HG03045 (cell line): ENCODE measurements at regions not wholly inside any gene's neighbourhood (a gene's known extent, or its start where the extent isn't known, plus 50 kb on each side); places are given as distances from the start of the nearest gene placed in this dataset.

Experiments
- ATAC-seq: cut with Tn5 transposase; IDR thresholded peaks from one replicate; pipeline ENCODE4 v1.9.1; 2021; ENCODE audit warnings: mild to moderate bottlenecking, moderate library complexity; ENCODE audit not compliant: unreplicated experiment

DNA sequence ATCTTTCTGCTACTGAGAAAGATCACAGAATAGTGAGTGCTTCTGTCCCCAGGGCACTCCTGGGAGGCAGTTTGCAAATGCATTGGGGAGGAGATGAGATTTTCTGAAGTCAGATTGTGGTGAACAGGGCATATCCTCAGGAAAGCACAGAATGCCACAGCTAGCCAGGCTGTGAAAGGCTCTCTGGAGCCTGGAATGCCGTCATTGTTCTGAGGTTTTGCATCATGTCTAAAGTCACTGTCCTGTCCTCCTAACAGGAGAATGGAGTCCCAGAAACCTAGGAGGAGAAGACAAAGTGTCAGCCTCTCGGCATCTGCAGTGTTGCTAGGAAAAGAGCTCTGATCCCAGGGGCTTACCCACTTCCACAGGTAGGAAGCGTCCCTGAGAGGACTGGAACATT is 69.2 kb upstream of the IGFBP3 start:
- no peak for ATAC-seq

DNA sequence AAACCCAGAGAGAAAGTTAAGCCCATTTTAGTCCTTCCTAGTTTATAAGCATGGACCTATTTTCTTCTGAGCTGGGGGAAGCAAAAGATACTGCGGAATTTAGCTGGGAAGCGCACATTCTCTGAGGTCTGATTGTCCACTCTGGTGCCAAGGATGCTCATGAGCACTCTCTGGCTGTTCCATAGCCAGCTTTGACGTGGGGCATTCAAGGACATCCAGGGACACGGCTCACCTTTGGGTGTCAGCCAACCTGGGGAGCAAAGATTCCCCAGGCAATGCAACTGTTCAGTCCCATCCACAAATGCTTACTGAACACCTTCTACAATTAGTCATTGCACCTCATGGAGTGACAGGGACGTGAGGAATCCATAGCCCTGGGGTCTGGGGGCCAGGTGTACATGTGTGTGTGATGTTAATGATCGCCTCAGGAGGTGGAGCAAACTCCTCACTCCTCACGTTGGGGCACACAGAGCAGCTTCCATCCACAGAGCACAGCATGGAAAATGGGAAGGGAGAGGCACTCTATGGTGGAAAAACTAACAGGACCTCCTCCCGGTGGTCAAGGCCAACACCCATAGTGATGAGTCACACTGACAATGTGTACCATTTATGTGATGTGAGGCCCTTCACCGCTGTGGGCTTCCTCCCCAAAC is 67.5 kb upstream of the IGFBP3 start:
- ATAC-seq, result no peak

DNA sequence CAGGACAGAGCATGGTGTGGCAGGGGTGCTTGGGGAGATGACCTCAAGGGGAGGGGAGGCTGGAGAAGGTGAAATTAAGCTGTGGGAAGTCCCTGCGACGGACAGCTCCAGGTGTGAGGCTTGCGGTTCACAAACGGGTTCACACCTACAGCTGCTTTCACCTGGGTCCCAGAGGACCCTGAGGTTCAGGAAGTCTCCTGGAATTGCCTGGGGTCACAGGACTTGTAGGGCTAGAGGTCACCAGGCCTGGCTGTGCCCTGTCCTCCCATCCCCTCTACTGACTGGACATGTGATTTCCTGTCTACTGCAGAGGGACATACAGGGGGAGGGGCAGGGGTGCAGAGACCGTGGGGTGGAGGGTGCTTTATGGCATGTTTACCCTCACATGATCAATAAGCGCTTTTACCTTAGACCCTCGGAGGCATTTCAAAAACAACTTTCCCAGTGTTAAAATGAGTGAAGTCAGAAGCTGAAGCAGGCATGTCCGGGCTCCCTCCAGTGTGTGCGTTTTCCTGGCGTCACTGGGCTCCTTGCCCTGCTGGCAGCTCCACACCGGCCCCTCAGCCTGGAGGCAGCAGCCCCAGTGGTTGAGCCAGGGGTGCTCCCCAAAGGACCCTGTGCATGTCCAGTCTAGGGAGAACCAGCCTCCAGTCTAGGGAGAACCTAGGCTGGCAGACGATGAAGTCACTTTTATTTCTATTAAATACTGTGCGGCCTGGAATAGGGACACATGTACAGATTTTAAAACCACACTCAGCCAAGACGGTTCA is 66.6 kb upstream of the IGFBP3 start:
- no peak for ATAC-seq

DNA sequence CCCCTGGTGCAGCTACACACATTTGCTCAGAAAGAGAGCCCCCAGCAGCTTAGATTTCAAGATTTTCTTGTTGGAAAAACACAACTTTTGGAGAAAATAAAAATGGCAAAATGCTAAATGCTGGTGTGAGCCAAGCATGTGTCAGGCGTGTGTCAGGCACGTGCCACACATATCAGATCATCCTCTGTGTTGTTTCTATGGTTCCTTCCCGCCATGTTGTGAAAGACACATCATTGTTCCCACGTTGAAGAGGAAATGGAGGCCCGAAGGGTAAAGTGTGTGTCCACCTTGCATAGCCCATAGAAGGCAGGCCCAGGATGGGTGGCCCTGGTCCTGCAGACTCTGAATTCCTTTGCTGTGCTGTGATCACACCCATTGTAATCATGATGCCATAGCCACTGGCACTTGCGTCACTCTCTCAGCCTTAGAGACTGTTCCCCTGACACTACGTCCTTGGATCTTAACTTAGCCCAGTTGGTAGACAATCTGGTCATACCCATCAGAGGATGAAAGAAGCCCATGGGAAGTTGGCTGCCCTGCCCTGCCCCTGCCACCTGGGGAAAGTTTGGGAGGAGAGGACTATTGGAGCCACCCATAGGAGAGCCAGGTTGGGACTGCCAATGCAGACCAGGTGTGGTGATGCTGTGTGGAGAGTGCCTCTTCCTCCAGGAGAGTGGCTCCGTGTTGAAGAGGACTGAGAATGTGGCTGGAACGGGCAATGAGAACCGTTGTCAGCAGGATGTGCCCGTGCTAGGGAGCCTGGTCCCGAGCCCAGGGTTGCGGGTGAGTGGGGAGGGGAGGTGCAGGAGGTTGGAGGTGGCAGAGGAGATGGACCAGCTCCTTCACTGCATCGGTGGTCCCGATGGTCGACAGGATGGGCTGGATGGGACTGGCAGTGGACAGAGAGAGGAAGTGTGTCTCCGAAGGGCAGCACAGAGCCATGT is 65.6 kb upstream of the IGFBP3 start:
- no peak for ATAC-seq

DNA sequence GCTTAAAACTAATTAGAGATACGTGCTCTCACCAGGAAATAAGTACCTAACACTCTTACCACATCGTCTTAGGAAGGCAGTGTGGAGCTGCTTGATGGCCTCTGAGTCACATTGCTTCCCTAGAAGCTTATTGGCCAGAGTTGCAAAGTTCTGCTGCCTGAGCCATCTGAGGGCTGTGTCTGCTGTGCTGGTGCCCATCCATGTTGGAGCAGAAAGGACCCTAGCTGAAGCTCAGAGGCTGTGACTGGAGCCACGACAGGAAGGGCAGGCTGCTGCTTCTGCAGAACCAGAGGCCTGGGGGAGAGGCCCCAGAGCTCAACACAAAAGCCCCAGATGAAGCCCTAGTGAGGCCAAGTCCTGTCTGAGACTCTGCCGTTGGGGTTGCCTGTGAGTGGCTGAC is 64.8 kb upstream of the IGFBP3 start:
- no peak for ATAC-seq

DNA sequence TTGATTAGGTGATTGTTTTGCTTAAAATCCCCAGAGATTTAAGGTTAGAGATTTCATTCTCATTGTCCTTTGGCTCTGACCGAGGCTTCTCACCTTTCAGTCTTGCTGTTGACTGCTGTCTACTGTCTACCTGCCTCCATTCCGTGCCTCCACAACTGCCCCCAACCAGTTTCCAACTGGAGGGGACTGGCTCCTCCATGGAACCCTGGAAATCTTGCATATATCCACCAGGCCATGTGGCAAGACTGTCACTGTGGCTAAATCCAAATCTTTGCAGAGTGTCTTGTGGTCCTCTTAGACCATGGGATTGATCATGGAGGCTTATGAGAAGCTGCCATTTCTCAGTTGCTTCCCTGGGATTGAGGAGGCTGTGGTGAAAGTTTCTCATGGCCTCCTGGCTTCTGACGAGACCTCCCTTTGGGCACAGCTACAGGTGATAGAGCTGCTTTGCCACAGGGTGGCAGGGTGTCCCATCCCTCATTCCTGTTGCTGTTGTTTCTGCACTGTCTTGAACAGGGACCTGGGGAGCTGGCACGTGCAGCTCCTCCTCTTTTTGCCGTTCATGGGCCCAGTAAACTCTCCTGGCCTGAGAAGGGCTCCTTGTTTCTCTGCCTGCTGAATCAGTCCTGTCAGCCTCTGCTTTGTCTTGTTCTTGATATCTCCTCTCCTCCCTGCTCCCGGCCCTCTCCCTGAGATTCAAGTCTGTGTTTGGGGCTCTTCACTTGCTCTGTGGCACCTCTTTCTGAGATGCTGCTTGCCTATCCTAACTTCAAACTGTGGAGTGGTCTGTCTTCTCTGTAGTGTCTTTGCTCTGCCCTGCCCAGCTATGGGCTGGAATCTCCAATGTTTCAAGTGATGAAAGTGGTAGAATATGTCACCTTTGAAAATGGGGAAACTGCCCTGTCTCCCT is 63.6 kb upstream of the IGFBP3 start:
- no peak for ATAC-seq

DNA sequence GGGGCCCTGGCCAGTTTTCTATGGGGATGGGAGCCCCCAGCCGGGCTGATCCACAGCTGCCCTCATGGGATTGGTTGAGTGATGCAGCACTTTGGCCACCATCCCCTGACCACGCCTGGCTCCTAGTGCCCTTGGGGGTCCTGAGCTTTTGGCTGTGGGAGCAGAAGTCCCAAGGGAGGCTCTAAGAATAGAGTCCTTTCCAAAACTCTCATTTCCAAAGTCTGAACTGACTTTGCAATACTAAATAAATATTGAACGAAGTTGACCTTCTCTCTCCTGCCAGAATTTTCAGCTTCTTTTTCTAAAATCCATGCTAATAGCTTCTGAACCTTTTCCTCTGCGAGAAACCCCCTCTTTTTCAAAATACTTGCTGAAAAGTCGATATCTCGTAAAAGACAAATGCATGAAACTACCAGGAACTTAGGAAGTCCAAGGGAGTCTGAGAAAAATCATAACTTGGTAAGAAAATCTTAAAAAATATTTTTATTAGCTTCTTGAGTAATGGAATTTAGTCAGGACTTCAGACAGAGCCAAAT is 62.7 kb upstream of the IGFBP3 start:
- no peak for ATAC-seq

DNA sequence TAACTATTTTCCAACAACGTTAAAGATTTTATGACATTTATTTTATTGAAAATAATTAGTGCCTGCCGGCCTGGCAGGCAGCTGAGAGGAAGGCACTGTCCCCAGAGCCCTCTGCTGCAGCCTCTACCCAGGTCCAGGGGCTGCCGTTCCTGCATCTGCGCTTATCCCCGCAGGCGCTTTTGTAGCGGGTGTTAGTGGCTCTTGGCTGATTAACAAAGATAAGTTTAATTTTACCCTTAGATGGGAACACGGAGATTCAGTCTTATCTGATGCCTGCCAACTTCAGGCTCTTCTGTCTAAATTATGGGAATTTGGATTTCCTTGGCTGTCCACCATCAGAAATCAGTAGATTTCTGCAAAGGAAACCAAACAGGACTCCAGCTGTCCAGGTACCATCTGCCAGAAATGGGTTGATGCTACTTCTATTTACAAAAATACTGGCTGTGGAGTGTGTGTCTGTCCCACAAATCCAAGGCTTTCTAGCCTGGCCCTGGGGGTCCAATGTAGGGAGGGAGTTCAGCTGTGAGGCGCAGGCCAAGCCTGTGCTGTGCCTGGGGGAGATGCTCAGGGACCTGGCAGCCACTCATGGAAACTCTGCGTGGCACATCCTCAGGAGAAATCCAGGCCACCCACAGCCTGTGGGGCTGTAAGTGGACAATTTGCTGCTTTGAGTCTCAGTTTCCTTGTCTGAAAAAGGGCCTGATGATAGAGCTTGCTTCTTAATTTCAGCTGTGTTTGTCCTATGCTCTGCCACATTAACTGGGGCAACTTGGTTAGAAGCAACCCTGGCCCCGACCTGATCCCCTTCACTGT is 62.0 kb upstream of the IGFBP3 start:
- ATAC-seq, result no peak

DNA sequence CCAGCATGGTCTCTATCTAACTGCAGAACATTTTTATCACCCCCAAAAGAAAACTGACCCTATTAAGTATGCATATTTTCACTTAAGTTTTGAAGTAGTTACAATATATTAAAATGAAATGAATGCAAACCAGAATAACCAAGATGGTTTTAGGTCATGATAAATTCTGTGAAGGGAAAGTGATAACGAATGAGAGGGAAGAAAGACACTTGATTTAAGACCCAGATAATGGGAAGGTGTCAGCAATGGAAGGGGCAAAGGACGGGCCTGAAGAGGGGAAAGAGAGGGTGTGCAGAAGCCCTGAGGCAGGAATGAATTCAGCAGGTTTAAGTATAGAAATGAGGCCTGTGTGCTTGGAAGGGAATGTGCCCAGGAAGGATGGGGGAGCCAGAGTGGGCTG is 61.1 kb upstream of the IGFBP3 start:
- no peak for ATAC-seq

DNA sequence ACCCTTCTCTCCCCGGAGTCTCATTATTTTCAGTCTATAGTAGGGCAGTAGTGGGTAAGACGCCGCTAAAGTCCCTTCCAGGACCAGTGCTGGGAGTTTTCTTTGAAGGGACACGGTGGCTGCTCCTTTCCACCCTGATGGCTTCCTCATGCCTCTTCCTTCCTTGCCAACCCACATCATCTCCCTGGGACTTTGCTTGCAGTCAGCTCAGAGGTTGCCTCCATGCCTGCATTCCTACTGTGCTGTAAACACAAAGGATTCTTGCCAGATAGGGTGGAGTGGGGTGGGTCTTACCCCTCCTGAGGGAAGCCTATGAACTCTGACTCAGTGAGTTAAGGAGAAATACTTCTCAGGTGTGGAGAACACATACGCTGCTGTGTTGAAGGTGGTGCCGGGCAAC is 59.9 kb upstream of the IGFBP3 start:
- ATAC-seq, result no peak

DNA sequence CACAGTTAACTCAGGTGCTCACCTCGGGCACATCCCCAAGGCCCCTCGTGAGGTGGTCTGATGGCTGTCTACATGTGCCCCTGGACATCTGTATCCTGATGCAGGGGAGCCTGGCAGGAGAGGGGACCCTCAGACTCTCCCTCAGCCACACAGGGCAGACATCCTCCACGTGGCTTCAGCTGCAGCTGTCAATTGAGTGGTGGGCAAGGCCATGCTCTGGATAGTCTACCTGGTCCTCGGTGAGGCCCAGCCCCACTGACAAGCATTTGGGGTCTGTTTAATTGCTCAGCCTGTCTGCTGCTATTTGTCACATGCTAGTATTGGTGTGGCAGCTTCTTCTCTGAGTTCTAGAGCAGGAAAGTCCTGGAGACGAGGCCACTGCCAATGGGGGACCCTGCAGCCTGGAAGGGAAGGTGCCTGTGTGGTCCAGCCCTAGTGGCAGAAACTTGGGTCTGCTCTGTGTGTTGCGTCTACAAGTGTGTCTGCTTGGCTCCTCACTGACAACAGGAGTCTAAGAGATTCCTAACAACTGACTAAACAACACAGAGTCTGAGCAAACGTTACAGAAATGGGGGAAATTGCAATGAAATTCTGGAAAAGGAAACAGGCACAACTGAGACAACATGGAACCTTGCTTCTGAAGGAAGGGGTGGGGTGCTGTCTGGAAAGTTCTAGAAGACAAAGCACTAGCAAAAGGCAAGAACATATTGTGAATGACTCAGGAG is 59.3 kb upstream of the IGFBP3 start:
- no peak for ATAC-seq

DNA sequence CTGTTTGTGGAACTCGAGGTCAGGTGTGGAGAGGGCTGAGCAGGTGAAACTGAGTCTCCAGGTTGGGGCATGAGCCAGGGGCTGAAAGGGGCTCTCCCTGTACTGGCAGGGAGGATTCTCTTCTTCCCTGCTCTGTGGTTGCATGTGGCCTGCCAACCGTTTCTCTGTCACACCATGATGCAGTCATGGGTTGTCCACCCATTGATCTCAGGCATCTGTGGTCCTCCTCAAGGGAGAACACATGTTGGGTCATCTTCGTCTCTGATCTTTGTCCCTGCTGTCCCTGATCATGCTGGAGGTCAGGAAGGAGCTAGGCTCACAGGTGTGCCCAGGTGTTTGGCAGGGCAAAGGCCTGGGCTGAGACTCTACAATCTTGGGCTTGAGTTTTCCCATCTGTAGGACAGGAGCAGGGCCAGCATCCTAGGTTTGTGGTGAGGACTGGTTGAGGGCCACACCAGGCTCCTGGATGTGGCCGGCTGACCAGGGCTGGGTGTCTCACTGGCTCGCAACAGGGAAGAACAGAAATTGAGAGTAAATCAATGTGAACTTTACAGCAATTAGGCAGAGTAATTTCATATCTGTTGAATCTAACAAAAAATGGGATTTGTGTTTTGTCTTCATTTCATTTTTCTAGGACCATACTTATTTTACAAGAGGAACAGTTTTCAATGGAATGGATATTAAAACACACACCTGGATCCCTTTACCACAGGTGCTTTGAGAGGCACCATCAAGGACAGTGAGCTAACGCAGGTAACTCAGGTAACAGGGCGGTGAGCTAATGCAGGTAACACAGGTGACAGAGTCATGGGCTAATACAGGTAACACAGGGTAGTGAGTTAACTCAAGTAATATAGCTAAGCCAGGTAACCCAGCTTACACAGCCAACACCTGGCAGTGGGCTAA is 58.5 kb upstream of the IGFBP3 start:
- no peak for ATAC-seq

DNA sequence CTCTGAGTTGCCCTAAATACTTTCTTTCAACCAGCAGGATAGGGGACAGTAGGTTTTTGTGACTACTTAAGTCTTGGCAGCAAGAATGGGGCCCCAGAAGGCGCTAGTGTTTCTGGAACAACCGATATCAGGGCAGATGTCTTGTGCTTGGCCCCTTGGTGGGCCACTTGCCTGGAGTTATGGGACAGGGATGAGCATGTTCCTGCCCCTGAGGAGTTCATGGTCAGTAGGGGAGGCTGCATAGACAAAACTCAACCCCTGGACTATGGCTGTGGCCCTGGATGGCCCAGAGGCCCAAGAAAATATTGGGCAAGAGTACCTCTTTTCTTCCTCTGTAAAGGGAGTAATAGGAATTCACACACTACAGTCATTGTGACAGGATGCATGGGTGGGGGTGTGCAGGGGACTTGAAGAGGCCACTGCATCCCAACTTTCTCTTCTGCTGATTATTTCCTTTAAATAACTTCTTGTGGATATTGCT is 57.7 kb upstream of the IGFBP3 start:
- ATAC-seq, result no peak

DNA sequence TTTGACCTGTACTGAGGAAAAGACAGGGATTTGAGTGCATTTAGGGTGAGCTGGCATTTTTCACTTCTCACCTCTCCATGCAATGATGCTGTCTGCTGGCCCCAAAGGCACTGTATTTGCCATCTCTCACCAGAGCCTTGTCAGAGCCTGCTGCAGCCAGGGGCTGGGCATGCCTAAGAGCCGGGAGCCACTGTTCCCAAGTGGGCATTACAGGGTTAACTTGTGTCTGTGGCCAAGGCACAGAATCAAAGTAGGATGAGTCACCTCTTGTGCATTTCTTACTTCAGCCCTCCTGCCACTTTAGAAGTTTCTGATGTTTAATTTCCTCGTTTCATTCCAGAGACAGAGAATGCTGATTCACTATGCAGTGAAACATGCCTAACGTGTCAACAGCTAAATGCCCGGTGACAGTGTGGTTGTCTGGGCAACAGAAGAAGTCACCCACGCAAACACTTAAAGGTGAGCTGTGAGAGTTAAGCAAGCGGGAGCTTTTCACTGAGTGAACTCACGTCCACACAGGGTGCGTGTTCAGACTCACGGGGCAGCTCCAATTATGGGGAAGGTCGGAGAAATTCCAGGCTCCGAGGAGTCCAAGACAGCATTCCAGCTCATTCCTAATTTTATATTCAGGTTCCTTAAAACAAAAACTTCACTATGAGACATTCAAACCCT is 57.1 kb upstream of the IGFBP3 start:
- no peak for ATAC-seq

DNA sequence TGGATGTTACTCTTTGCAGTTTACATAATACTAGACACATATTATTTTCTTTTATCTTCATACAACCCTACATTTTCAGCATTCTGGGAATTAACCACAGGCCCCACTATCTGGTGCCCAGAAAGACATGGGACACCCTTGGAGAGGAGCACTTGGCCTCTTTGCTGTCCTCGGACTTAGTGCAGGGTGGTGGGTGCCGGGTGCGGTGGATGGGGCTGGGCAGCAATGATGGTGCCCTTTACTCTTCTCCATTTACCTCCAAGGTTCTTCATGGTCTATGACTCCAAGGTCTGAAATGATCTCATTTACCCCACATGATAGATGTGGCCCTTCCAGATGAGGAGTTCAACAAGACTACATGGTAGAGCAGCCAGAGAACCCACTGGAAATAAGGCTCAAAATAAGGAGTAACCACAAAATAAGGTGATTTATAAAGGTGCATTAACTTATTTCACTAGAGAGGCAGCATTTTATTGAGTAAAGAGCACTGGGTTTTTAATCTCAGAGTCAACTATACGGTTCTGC is 56.2 kb upstream of the IGFBP3 start:
- ATAC-seq, result no peak

DNA sequence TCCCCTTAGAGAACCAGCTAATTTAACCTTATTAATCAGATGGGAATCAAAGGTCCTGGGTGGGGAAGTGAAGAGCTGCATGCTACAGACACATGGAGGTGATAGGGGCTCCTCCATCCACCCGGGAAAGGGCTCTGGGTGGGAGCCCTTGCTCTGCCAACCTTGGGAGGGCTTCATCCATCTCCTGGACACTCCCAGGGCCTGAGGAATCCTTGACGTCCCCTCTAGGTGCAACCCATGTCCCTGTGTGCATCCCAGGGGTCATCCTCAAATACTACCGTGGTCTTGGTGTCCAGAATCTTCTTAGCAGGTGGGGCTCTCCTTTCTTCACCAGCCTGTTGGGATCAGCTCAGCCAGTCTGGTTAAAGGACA is 55.4 kb upstream of the IGFBP3 start:
- ATAC-seq, result no peak
